Esophagus muscularis mucosa (tissue), 4 donors: ENCODE measurements at regions not wholly inside any gene's neighbourhood (a gene's known extent, or its start where the extent isn't known, plus 50 kb on each side); places are given as distances from the start of the nearest gene placed in this dataset.

Source experiments
- DNase-seq: peaks from one replicate; pipeline ENCODE4 v3.0.0-alpha.2; 2017; ENCODE audit errors: extremely low spot score
- H3K27ac ChIP-seq, 4 donors: fragments of 200-600 bp; sonication (generic); replicated peaks in 1 of 4; 1 replicate in 3 of 4; 2 replicates in 1 of 4; pipeline ENCODE4 v1.5.1; 2016 to 2019; ENCODE audit warnings: mild to moderate bottlenecking in 1 of 4
- H3K27me3 ChIP-seq, 4 donors: fragments of 200-600 bp; sonication (generic); one replicate each; pipeline versions ENCODE4 v1.5.1 to v1.6.0; 2016 to 2019
- H3K36me3 ChIP-seq, 4 donors: fragments of 200-600 bp; sonication (generic); one replicate each; pipeline ENCODE4 v1.5.1; 2016 to 2019
- H3K4me1 ChIP-seq, 4 donors: fragments of 200-600 bp; sonication (generic); one replicate each; pipeline ENCODE4 v1.5.1; 2016 to 2019
- H3K4me3 ChIP-seq, 4 donors: fragments of 200-600 bp; sonication (generic); 1 replicate in 2 of 4; 2 replicates in 2 of 4; pipeline ENCODE4 v1.5.1; 2016 to 2019; ENCODE audit warnings: mild to moderate bottlenecking in 4 of 4, moderate library complexity in 1 of 4
- H3K9me3 ChIP-seq, 4 donors: fragments of 200-600 bp; sonication (generic); 1 replicate in 3 of 4; 2 replicates in 1 of 4; pipeline ENCODE4 v1.5.1; 2016 to 2019
- EP300 ChIP-seq: sonication (generic); formaldehyde crosslinking; IDR thresholded peaks from one replicate; pipeline ENCODE4 v1.6.1; 2017; ENCODE audit warnings: antibody characterized with exemption
- POLR2A ChIP-seq: fragments of 450-650 bp; IDR thresholded peaks from one replicate; pipeline ENCODE4 v1.6.1; 2017; ENCODE audit warnings: antibody characterized with exemption, moderate library complexity, mild to moderate bottlenecking, low read depth
- POLR2AphosphoS5 ChIP-seq, 2 donors: sonication (generic); formaldehyde crosslinking; IDR thresholded peaks; one replicate each; pipeline ENCODE4 v1.6.1; 2017; ENCODE audit warnings: antibody characterized with exemption in 2 of 2
- WGBS: methylation state at CpG from one replicate; pipeline ENCODE4 v1.1.5; 2018; 5-methylcytosine and 5-hydroxymethylcytosine counted together
- intact Hi-C: fragments of 100-400 bp; cut with DNase I; formaldehyde crosslinking; loops from one replicate; pipeline ENCODE4 v1.15.1; 2023
- TF ChIP-seq, protein P1 (sequence below), 3 experiments: fragments of 200-600 bp in 2 of 3; fragments of 450-650 bp in 1 of 3; sonication (generic) in 2 of 3; IDR thresholded peaks; one replicate each; pipeline ENCODE4 v1.5.1; 2017 to 2019; ENCODE audit warnings: antibody characterized with exemption in 3 of 3, mild to moderate bottlenecking in 2 of 3, moderate library complexity in 1 of 3

GRCh38 chr17:73874008-73874720 lies 229.9 kb upstream of the SDK2 start:
- H3K27me3 ChIP-seq, result peaks cover 0 to 14% (median 0%) of the 10 kb centered on the region in 4 donors
- H3K4me1 ChIP-seq, result no peaks in the 10 kb centered on the region
- no peak overlapping the region for H3K4me3 ChIP-seq
- no peaks in the 10 kb centered on the region for H3K9me3 ChIP-seq
- H3K27ac ChIP-seq, result no peak overlapping the region
- no peak for TF ChIP-seq POLR2A
- TF ChIP-seq EP300, result no peak
- no peak for TF ChIP-seq POLR2AphosphoS5 (IDR thresholded peaks at IDR 0.05)
- TF ChIP-seq, protein P1, sequence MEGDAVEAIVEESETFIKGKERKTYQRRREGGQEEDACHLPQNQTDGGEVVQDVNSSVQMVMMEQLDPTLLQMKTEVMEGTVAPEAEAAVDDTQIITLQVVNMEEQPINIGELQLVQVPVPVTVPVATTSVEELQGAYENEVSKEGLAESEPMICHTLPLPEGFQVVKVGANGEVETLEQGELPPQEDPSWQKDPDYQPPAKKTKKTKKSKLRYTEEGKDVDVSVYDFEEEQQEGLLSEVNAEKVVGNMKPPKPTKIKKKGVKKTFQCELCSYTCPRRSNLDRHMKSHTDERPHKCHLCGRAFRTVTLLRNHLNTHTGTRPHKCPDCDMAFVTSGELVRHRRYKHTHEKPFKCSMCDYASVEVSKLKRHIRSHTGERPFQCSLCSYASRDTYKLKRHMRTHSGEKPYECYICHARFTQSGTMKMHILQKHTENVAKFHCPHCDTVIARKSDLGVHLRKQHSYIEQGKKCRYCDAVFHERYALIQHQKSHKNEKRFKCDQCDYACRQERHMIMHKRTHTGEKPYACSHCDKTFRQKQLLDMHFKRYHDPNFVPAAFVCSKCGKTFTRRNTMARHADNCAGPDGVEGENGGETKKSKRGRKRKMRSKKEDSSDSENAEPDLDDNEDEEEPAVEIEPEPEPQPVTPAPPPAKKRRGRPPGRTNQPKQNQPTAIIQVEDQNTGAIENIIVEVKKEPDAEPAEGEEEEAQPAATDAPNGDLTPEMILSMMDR (IDR thresholded peaks at IDR 0.05), result no peak
- no peaks in the 10 kb centered on the region for H3K36me3 ChIP-seq
- 83% methylated on average over 5 of the region's 6 CpGs for WGBS
- DNase-seq, result no peak
- intact Hi-C loops, result no loop called here

DNA sequence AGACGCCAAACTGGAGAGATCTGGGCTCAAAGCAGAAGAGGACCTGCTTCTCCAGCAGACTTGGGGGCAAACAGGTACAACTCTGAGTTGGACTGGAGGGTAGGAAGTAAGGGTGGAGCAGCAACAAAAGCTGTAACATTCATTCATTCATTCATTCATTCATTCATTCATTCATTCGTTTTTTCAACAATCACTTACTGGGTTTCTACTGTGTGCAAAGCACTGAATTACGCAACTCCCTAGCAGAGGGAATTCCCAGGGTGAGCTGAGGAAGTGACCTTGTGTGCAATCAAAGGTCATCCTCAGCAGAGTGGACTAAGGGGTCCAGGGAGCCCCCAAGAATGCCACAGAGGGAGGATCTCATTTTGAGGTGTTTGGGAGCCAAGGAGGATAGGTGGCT lies 231.1 kb upstream of the SDK2 start:
- intact Hi-C loops, result no loop called here

GRCh38 chr17:73877962-73878361 lies 233.7 kb upstream of the SDK2 start:
- H3K4me1 ChIP-seq, result no peaks in the 10 kb centered on the region
- intact Hi-C loops, result no loop called here
- DNase-seq, result no peak
- no peaks in the 10 kb centered on the region for H3K9me3 ChIP-seq
- H3K4me3 ChIP-seq, result no peak overlapping the region
- no peak for TF ChIP-seq EP300
- TF ChIP-seq, protein P1 (IDR thresholded peaks at IDR 0.05), result no peak
- TF ChIP-seq POLR2A, result no peak
- no peak for TF ChIP-seq POLR2AphosphoS5 (IDR thresholded peaks at IDR 0.05)
- no peaks in the 10 kb centered on the region for H3K36me3 ChIP-seq
- peaks cover 0 to 31% (median 0%) of the 10 kb centered on the region in 4 donors for H3K27me3 ChIP-seq
- H3K27ac ChIP-seq, result no peak overlapping the region
- WGBS, result 54% methylated on average over 1 of the region's 9 CpGs

More for the DNA sequence above, 231.1 kb upstream of the SDK2 start:
- Histone ChIP-seq H3K4me1 (no peaks in the 10 kb centered on the region), H3K4me3 (no peak overlapping the region), H3K36me3 (no peaks in the 10 kb centered on the region), H3K27me3 (peaks cover 0 to 18% (median 0%) of the 10 kb centered on the region in 4 donors), H3K27ac (no peak overlapping the region), H3K9me3 (no peaks in the 10 kb centered on the region)
- no peak for DNase-seq
- TF ChIP-seq POLR2A (no peak), POLR2AphosphoS5 (IDR thresholded peaks at IDR 0.05) (no peak), EP300 (no peak)
- TF ChIP-seq, protein P1 (IDR thresholded peaks at IDR 0.05), result no peak
- 58% methylated on average over 3 of the region's 3 CpGs for WGBS

DNA sequence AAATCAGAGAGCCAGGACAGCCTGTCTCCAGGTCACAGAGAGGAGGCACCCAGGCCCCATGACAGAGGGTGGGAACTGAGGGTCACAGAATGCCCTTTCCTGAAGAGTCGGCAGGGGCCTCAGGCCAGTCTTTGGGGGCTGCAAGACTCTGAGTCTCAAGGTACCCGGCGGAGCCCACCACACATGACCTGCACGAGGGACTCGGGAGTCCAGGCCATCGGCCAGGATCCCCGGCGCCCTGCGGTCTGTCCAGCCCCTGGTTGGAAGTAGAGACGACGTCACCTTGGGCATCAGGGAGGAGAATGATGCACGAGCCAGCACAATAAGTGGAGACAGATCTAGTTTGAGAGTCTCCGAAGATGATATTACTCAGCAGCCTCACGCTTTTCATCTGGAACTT lies 234.7 kb upstream of the SDK2 start:
- Histone ChIP-seq H3K27me3 (peaks cover 0 to 40% (median 0%) of the 10 kb centered on the region in 4 donors), H3K4me3 (no peak overlapping the region), H3K27ac (no peak overlapping the region), H3K36me3 (no peaks in the 10 kb centered on the region), H3K9me3 (no peaks in the 10 kb centered on the region), H3K4me1 (no peaks in the 10 kb centered on the region)
- 82% methylated on average over 5 of the region's 14 CpGs for WGBS
- intact Hi-C loops, result no loop called here
- TF ChIP-seq POLR2AphosphoS5 (IDR thresholded peaks at IDR 0.05) (no peak), POLR2A (no peak), EP300 (no peak)
- TF ChIP-seq, protein P1 (IDR thresholded peaks at IDR 0.05), result no peak
- DNase-seq, result no peak

DNA sequence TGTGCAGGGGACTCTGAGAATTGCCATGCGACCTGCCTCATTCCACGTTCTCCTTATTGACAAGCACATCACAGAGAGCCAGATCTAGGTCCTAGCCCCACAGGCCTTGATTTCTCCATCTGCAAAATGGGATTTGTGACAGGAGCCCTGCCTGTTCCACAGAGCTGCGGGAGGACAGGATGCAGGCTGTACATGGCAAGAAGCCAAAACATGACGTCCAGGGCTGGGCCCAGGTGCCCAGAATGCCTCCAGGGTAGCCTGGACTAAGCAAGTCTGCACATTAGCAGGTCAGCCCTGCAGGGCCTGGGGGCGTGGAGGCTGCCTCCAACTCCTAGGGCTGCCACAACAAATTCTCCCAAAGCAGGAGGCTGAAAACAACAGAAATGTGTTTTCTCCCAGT lies 235.7 kb upstream of the SDK2 start:
- no peak for TF ChIP-seq EP300
- TF ChIP-seq, protein P1 (IDR thresholded peaks at IDR 0.05), result no peak
- no peak for TF ChIP-seq POLR2AphosphoS5 (IDR thresholded peaks at IDR 0.05)
- TF ChIP-seq POLR2A, result no peak
- intact Hi-C loops, result no loop called here
- Histone ChIP-seq H3K4me3 (no peak overlapping the region), H3K27ac (no peak overlapping the region), H3K36me3 (no peaks in the 10 kb centered on the region), H3K4me1 (no peaks in the 10 kb centered on the region), H3K9me3 (no peaks in the 10 kb centered on the region), H3K27me3 (peaks cover 0 to 49% (median 0%) of the 10 kb centered on the region in 4 donors)
- DNase-seq, result no peak
- 62% methylated on average over 4 of the region's 5 CpGs for WGBS
